ENCODE measurements at regions not wholly inside any gene's neighbourhood (a gene's known extent, or its start where the extent isn't known, plus 50 kb on each side); places are given as distances from the start of the nearest gene placed in this dataset.

GRCh38 chr2:70036290-70036689 is 51.0 kb upstream of the PCBP1 start:
- no peak for DNase-seq (ENCODE audit: low spot score)

DNA sequence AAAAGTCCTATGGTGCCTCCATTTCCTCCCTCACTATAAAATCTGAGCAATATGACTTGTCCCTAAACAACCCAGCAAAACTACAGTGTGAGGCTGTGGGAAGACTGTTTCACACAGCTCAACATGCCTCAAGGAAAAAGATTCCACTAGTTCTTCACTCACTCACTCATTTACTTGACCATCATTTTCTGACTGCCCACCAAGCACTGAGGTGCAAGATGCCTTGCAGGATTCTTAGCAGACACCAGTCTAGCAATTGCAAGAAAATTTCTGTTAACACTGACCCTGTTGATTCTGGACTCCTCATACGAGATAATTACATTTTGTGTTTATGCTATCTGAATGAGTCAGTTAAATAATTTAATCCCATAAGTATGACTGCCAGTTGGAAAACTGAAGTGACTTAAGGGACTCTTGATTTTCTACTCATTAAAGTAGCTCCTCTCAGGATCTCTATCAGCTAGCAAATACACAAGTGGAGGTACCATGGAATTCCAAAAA is 51.9 kb upstream of the PCBP1 start:
- DNase-seq (ENCODE audit: low spot score): no peak

- no peak for DNase-seq (ENCODE audit: low spot score)
Measured at GRCh38 chr2:70030724-70031420, 56.4 kb upstream of the PCBP1 start.

DNA sequence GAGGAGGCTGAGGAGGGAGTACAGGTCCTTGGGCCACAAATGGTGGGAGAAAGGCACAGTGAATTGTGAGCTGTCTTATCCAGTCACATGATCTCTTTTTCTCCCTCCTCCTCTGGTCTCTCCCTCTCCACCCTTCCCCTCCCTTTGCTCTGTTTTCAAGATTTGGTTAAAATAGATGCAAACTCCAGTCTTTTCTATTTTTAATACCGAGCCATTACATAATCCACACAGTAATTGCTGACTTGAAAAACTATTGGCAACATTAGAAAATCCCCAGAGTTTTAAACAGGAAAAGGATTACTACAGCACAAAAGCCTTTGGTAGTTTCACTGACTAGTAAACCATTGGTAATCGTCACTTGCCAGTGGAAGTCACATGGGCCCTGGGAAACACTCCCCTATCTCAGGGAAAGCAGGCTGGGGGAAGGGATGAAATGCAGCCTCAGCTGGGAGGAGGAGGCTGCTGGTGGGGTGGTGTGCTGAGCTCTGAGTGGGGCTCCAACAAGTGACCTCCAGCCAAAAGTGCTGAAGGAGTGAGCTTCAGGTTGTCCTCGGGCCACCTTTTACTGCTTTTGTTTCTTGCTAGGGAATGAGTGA is 57.4 kb upstream of the PCBP1 start:
- peak; percentile 62 for DNase-seq (ENCODE audit: low spot score)

- DNase-seq (ENCODE audit: low spot score): no peak
Measured at GRCh38 chr2:70024284-70024683, 62.9 kb upstream of the ASPRV1 start.

- no peak for DNase-seq (ENCODE audit: low spot score)
Measured at GRCh38 chr2:70019096-70019495, 57.7 kb upstream of the ASPRV1 start.

DNA sequence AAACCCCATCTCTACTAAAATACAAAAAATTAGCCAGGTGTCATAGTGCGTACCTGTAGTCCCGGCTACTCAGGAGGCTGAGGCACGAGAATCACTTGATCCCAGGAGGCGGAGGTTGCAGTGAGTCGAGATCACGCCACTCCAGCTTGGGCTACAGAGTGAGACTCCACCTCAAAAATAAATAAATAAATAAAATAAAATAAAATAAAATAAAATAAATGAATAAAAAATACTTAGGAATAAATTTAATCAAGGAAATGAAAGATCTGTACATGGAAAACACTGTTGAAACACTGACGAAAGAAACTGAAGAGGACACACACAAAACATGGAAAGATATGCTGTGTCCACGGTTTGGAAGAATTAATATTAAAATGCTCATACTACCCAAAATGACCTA is 56.5 kb upstream of the ASPRV1 start:
- no peak for DNase-seq (ENCODE audit: low spot score)

- no peak for DNase-seq (ENCODE audit: low spot score)
Measured at GRCh38 chr2:70014959-70015358, 53.5 kb upstream of the ASPRV1 start.

DNA sequence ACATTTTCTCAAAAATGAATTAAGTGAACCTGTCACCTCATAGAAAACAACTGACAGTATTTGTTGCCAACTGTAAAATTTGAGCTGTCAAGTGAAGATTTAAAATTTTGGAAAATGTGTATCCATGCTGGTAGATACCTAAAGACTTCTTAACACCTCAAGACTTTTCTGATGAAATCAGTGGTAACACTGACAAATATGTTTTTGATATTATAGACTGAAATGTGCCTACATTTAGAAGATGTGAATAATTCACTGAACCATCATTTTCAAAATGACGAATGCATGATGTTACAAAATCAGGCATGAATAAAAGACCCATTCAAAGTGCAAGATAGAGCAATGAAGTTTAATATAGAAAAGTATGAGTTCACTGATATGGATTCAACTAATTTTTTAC is 51.5 kb upstream of the ASPRV1 start:
- no peak for DNase-seq (ENCODE audit: low spot score)

DNA sequence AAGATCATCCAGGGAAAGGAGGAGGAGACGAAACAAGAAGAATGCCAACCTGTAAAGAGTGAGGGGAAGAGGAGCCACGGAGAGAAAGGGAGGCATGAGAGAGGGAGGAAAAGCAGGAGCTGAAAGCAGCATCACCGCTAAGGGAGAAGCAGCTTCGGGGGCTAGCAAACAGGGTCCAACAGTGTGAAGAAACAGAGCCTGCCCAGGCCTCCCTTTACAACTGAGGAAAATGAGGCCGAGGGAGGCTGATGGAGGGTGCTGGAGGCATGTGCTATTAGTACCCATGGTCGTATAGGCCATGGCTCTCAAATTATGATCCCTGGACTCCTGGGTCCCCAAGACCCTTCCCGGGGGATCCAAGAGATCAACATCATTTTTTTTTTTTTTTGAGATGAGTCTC is 50.4 kb upstream of the ASPRV1 start:
- DNase-seq (ENCODE audit: low spot score): no peak

DNA sequence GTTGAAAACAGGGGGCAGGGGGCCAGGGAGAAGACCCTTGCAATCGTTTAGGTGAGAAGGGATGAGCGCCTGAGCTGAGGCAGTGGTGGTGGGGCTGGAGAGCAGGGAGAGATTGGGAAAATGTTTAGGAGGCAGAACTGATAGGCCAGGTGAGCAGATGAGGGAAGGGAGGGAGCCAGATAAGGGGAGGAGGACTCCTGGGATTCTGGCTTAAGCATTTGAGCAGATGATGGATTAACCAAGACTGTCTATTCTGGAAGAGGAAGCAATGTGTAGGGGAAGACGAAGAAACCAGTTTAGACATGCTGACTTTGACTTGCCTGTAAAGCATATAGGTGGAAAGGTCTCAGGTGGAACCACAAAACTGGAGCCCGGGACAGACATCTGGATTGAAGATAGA is 49.9 kb upstream of the ASPRV1 start:
- DNase-seq (ENCODE audit: low spot score): no peak
